ENCODE measurements at regions not wholly inside any gene's neighbourhood (a gene's known extent, or its start where the extent isn't known, plus 50 kb on each side); places are given as distances from the start of the nearest gene placed in this dataset.

GRCh38 chr13:103157016-103157415, 90.8 kb upstream of the SLC10A2 start:
- Histone ChIP-seq H3F3A (ENCODE audit: control insufficient read depth, insufficient read depth) (no peaks in the 10 kb centered on the region), H3K4me1 (ENCODE audit: control insufficient read depth, low read length) (no peaks in the 10 kb centered on the region), H3K9me3 (ENCODE audit: control insufficient read depth, insufficient read depth, low read length) (peaks cover 7% of the 10 kb centered on the region; the same call in 1 of the 2 replicates), H3K27me3 (ENCODE audit: control insufficient read depth, low read length) (no peaks in the 10 kb centered on the region), H3K9me2 (replicated peaks; ENCODE audit: control insufficient read depth, low read length) (no peaks in the 10 kb centered on the region), H3K4me2 (ENCODE audit: low read length) (no peak overlapping the region), H3K4me3 (ENCODE audit: low read length) (no peak overlapping the region), H3K36me3 (ENCODE audit: control insufficient read depth, low read length) (no peaks in the 10 kb centered on the region), H3K27ac (ENCODE audit: low read depth, low read length) (no peak overlapping the region), H3K79me2 (ENCODE audit: control insufficient read depth, low read length) (no peaks in the 10 kb centered on the region), H4K20me1 (ENCODE audit: control insufficient read depth, insufficient read depth, low read depth, low read length) (no peaks in the 10 kb centered on the region)
- TF ChIP-seq CTCF (IDR thresholded peaks at IDR 0.05; ENCODE audit: low read depth, low read length, poor library complexity, severe bottlenecking) = no peak
- no peak for TF ChIP-seq EZH2phosphoT487 (IDR thresholded peaks at IDR 0.05; ENCODE audit: borderline replicate concordance, low read length)

- H3K4me2 ChIP-seq (ENCODE audit: low read length) = no peak overlapping the region
- TF ChIP-seq EZH2phosphoT487 (IDR thresholded peaks at IDR 0.05; ENCODE audit: borderline replicate concordance, low read length) (no peak), CTCF (IDR thresholded peaks at IDR 0.05; ENCODE audit: low read depth, low read length, poor library complexity, severe bottlenecking) (no peak)
These were observed 90.3 kb upstream of the SLC10A2 start for GRCh38 chr13:103156346-103156998.

GRCh38 chr13:103153466-103153865, 87.2 kb upstream of the SLC10A2 start:
- no peaks in the 10 kb centered on the region for H3K36me3 ChIP-seq (ENCODE audit: control insufficient read depth, low read length)
- no peak overlapping the region for H3K4me2 ChIP-seq (ENCODE audit: low read length)
- no peaks in the 10 kb centered on the region for H4K20me1 ChIP-seq (ENCODE audit: control insufficient read depth, insufficient read depth, low read depth, low read length)
- H3K79me2 ChIP-seq (ENCODE audit: control insufficient read depth, low read length) = no peaks in the 10 kb centered on the region
- no peaks in the 10 kb centered on the region for H3K9me3 ChIP-seq (ENCODE audit: control insufficient read depth, insufficient read depth, low read length)
- no peak overlapping the region for H3K4me3 ChIP-seq (ENCODE audit: low read length)
- H3F3A ChIP-seq (ENCODE audit: control insufficient read depth, insufficient read depth) = no peaks in the 10 kb centered on the region
- no peaks in the 10 kb centered on the region for H3K27me3 ChIP-seq (ENCODE audit: control insufficient read depth, low read length)
- H3K9me2 ChIP-seq (replicated peaks; ENCODE audit: control insufficient read depth, low read length) = no peaks in the 10 kb centered on the region
- TF ChIP-seq EZH2phosphoT487 (IDR thresholded peaks at IDR 0.05; ENCODE audit: borderline replicate concordance, low read length) = no peak
- TF ChIP-seq CTCF (IDR thresholded peaks at IDR 0.05; ENCODE audit: low read depth, low read length, poor library complexity, severe bottlenecking) = no peak
- H3K27ac ChIP-seq (ENCODE audit: low read depth, low read length) = no peak overlapping the region
- H3K4me1 ChIP-seq (ENCODE audit: control insufficient read depth, low read length) = no peaks in the 10 kb centered on the region

More at GRCh38 chr13:103156346-103156998, 90.3 kb upstream of the SLC10A2 start:
- Histone ChIP-seq H3K27ac (ENCODE audit: low read depth, low read length) (no peak overlapping the region), H3K4me1 (ENCODE audit: control insufficient read depth, low read length) (no peaks in the 10 kb centered on the region), H4K20me1 (ENCODE audit: control insufficient read depth, insufficient read depth, low read depth, low read length) (no peaks in the 10 kb centered on the region), H3F3A (ENCODE audit: control insufficient read depth, insufficient read depth) (no peaks in the 10 kb centered on the region), H3K36me3 (ENCODE audit: control insufficient read depth, low read length) (no peaks in the 10 kb centered on the region), H3K4me3 (ENCODE audit: low read length) (no peak overlapping the region), H3K9me3 (ENCODE audit: control insufficient read depth, insufficient read depth, low read length) (peaks cover 4% of the 10 kb centered on the region; the same call in 1 of the 2 replicates), H3K9me2 (replicated peaks; ENCODE audit: control insufficient read depth, low read length) (no peaks in the 10 kb centered on the region), H3K27me3 (ENCODE audit: control insufficient read depth, low read length) (no peaks in the 10 kb centered on the region), H3K79me2 (ENCODE audit: control insufficient read depth, low read length) (no peaks in the 10 kb centered on the region)
